K562 (cell line): ENCODE measurements at regions not wholly inside any gene's neighbourhood (a gene's known extent, or its start where the extent isn't known, plus 50 kb on each side); places are given as distances from the start of the nearest gene placed in this dataset.
A peak's percentile ranks its signal among the peaks of the same experiment; 100 is the strongest.

ENCODE experiments used
- FOSL1 ChIP-seq: fragments of 200-800 bp; sonication (Bioruptor generic); conservative IDR thresholded peaks from 2 replicates; pipeline ENCODE4 v1.6.1; 2016; ENCODE audit warnings: missing genetic modification characterization, missing compliant biosample characterization
- ID3 ChIP-seq, 2 experiments: fragments of 250-450 bp in 1 of 2; fragments of 450-650 bp in 1 of 2; sonication (Bioruptor Pico) in 1 of 2; IDR thresholded peaks; 2 replicates each; pipeline versions ENCODE4 v1.6.1 to v1.8.0; 2016 to 2021; ENCODE audit warnings: mild to moderate bottlenecking in 2 of 2, moderate library complexity in 2 of 2, missing compliant biosample characterization in 1 of 2, missing genetic modification characterization in 1 of 2
- MEF2A ChIP-seq: IDR thresholded peaks from 2 replicates; pipeline ENCODE4 v1.6.1; 2011; ENCODE audit warnings: low read depth, mild to moderate bottlenecking, low read length, moderate library complexity; ENCODE audit not compliant: control insufficient read depth
- MTA2 ChIP-seq: fragments of 450-650 bp; IDR thresholded peaks from 2 replicates; pipeline ENCODE4 v1.6.1; 2016; ENCODE audit warnings: low read depth
- MYBL2 ChIP-seq, 2 experiments: fragments of 450-650 bp in 1 of 2; sonication (generic) in 1 of 2; formaldehyde crosslinking in 1 of 2; IDR thresholded peaks; 2 replicates each; pipeline versions ENCODE4 v1.6.1 to v1.8.1; 2017 to 2022; ENCODE audit warnings: borderline replicate concordance in 1 of 2, inconsistent platforms in 1 of 2, low read depth in 1 of 2, mild to moderate bottlenecking in 1 of 2, missing genetic modification reagents in 1 of 2, moderate library complexity in 1 of 2
- NFIC ChIP-seq: fragments of 450-650 bp; IDR thresholded peaks from 2 replicates; pipeline ENCODE4 v1.6.1; 2017; ENCODE audit warnings: mild to moderate bottlenecking, inconsistent platforms
- NR2C2 ChIP-seq, 2 experiments: fragments of 200-800 bp in 1 of 2; sonication (Bioruptor generic) in 1 of 2; sonication (generic) in 1 of 2; formaldehyde crosslinking in 1 of 2; IDR thresholded peaks; 2 replicates each; pipeline versions ENCODE4 v1.6.1 to v1.8.0; 2016 to 2022; ENCODE audit warnings: mild to moderate bottlenecking in 1 of 2, missing compliant biosample characterization in 1 of 2, missing genetic modification characterization in 1 of 2, missing genetic modification reagents in 1 of 2
- RFX1 ChIP-seq: fragments of 450-650 bp; IDR thresholded peaks from 2 replicates; pipeline ENCODE4 v1.6.1; 2016; ENCODE audit warnings: mild to moderate bottlenecking, moderate library complexity
- SPI1 ChIP-seq: IDR thresholded peaks from 2 replicates; pipeline ENCODE4 v1.6.1; 2011; ENCODE audit warnings: low read depth, low read length, control low read depth, borderline replicate concordance
- ZBTB2 ChIP-seq: fragments of 450-650 bp; IDR thresholded peaks from 2 replicates; pipeline ENCODE4 v1.6.1; 2016; ENCODE audit warnings: antibody characterized with exemption
- ZNF165 ChIP-seq: fragments of 250-450 bp; sonication (Bioruptor Pico); IDR thresholded peaks from 2 replicates; pipeline ENCODE4 v1.4.0; 2020; ENCODE audit warnings: borderline replicate concordance
- TF ChIP-seq, protein P1 (sequence below): IDR thresholded peaks from 3 replicates; pipeline ENCODE4 v1.6.1; 2011; ENCODE audit warnings: borderline replicate concordance, mild to moderate bottlenecking, moderate library complexity; ENCODE audit not compliant: insufficient read length; ENCODE audit errors: extremely low read depth
- TF ChIP-seq, protein P2 (sequence below): fragments of 250-450 bp; sonication (Bioruptor Pico); IDR thresholded peaks from 2 replicates; pipeline ENCODE4 v1.5.0; 2020; ENCODE audit warnings: mild to moderate bottlenecking, borderline replicate concordance
- TF ChIP-seq, protein P3 (sequence below): fragments of 450-650 bp; IDR thresholded peaks from 2 replicates; pipeline ENCODE4 v1.6.1; 2017; ENCODE audit warnings: antibody characterized with exemption, mild to moderate bottlenecking

- TF ChIP-seq, protein P1, sequence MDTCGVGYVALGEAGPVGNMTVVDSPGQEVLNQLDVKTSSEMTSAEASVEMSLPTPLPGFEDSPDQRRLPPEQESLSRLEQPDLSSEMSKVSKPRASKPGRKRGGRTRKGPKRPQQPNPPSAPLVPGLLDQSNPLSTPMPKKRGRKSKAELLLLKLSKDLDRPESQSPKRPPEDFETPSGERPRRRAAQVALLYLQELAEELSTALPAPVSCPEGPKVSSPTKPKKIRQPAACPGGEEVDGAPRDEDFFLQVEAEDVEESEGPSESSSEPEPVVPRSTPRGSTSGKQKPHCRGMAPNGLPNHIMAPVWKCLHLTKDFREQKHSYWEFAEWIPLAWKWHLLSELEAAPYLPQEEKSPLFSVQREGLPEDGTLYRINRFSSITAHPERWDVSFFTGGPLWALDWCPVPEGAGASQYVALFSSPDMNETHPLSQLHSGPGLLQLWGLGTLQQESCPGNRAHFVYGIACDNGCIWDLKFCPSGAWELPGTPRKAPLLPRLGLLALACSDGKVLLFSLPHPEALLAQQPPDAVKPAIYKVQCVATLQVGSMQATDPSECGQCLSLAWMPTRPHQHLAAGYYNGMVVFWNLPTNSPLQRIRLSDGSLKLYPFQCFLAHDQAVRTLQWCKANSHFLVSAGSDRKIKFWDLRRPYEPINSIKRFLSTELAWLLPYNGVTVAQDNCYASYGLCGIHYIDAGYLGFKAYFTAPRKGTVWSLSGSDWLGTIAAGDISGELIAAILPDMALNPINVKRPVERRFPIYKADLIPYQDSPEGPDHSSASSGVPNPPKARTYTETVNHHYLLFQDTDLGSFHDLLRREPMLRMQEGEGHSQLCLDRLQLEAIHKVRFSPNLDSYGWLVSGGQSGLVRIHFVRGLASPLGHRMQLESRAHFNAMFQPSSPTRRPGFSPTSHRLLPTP = no peak
- TF ChIP-seq FOSL1 (tag) (peak; percentile 49), ZNF165 (CRISPR knock-in tag) (no peak), NR2C2 (CRISPR knock-in tag; IDR thresholded peaks at IDR 0.05) (no peak), NR2C2 (tag; IDR thresholded peaks at IDR 0.05) (no peak), MEF2A (no peak), ZBTB2 (no peak), RFX1 (no peak), ID3 (CRISPR knock-in tag; IDR thresholded peaks at IDR 0.05) (no peak), ID3 (tag; IDR thresholded peaks at IDR 0.05) (no peak), MTA2 (no peak), NFIC (no peak), SPI1 (peak; percentile 77), MYBL2 (IDR thresholded peaks at IDR 0.05; ENCODE audit: low read depth) (no peak), MYBL2 (CRISPR knock-in tag; IDR thresholded peaks at IDR 0.05; ENCODE audit: borderline replicate concordance) (no peak)
- TF ChIP-seq, protein P2, sequence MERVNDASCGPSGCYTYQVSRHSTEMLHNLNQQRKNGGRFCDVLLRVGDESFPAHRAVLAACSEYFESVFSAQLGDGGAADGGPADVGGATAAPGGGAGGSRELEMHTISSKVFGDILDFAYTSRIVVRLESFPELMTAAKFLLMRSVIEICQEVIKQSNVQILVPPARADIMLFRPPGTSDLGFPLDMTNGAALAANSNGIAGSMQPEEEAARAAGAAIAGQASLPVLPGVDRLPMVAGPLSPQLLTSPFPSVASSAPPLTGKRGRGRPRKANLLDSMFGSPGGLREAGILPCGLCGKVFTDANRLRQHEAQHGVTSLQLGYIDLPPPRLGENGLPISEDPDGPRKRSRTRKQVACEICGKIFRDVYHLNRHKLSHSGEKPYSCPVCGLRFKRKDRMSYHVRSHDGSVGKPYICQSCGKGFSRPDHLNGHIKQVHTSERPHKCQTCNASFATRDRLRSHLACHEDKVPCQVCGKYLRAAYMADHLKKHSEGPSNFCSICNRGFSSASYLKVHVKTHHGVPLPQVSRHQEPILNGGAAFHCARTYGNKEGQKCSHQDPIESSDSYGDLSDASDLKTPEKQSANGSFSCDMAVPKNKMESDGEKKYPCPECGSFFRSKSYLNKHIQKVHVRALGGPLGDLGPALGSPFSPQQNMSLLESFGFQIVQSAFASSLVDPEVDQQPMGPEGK (CRISPR knock-in tag) = no peak
- TF ChIP-seq, protein P3, sequence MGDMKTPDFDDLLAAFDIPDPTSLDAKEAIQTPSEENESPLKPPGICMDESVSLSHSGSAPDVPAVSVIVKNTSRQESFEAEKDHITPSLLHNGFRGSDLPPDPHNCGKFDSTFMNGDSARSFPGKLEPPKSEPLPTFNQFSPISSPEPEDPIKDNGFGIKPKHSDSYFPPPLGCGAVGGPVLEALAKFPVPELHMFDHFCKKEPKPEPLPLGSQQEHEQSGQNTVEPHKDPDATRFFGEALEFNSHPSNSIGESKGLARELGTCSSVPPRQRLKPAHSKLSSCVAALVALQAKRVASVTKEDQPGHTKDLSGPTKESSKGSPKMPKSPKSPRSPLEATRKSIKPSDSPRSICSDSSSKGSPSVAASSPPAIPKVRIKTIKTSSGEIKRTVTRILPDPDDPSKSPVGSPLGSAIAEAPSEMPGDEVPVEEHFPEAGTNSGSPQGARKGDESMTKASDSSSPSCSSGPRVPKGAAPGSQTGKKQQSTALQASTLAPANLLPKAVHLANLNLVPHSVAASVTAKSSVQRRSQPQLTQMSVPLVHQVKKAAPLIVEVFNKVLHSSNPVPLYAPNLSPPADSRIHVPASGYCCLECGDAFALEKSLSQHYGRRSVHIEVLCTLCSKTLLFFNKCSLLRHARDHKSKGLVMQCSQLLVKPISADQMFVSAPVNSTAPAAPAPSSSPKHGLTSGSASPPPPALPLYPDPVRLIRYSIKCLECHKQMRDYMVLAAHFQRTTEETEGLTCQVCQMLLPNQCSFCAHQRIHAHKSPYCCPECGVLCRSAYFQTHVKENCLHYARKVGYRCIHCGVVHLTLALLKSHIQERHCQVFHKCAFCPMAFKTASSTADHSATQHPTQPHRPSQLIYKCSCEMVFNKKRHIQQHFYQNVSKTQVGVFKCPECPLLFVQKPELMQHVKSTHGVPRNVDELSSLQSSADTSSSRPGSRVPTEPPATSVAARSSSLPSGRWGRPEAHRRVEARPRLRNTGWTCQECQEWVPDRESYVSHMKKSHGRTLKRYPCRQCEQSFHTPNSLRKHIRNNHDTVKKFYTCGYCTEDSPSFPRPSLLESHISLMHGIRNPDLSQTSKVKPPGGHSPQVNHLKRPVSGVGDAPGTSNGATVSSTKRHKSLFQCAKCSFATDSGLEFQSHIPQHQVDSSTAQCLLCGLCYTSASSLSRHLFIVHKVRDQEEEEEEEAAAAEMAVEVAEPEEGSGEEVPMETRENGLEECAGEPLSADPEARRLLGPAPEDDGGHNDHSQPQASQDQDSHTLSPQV = peak; percentile 66; the same call in 1 of the 2 replicates
These were observed 54.8 kb upstream of the MBOAT1 start (continued) for GRCh38 chr6:20266851-20267608.
